CD14-positive monocyte (primary cell): ENCODE measurements at regions not wholly inside any gene's neighbourhood (a gene's known extent, or its start where the extent isn't known, plus 50 kb on each side); places are given as distances from the start of the nearest gene placed in this dataset.

Source experiments
- DNase-seq, 3 donors: peaks; one replicate each; pipeline ENCODE4 v3.0.0-alpha.2; 2011 to 2022
- H2AFZ ChIP-seq: 2 replicates; pipeline ENCODE4 v1.6.0; 2012; ENCODE audit warnings: mild to moderate bottlenecking, low read depth, low read length, inconsistent platforms; ENCODE audit not compliant: insufficient read depth, poor library complexity, severe bottlenecking
- H3K27ac ChIP-seq, 2 donors: 1 replicate in 1 of 2; 2 replicates in 1 of 2; pipeline ENCODE4 v1.5.1; 2012 to 2013; ENCODE audit warnings: low read length in 2 of 2, control low read depth in 1 of 2, inconsistent platforms in 1 of 2, low read depth in 1 of 2, mild to moderate bottlenecking in 1 of 2
- H3K27me3 ChIP-seq, 2 donors: one replicate each; pipeline versions ENCODE4 v1.6.0 to v1.6.1; 2011 to 2013; ENCODE audit warnings: low read length in 2 of 2; ENCODE audit not compliant: control insufficient read depth in 2 of 2, insufficient read depth in 2 of 2
- H3K36me3 ChIP-seq, 2 donors: replicated peaks in 1 of 2; 1 replicate in 1 of 2; 2 replicates in 1 of 2; pipeline versions ENCODE4 v1.5.1 to v1.6.1; 2012 to 2013; ENCODE audit warnings: low read length in 2 of 2, control low read depth in 1 of 2, inconsistent platforms in 1 of 2, mild to moderate bottlenecking in 1 of 2; ENCODE audit not compliant: insufficient read depth in 2 of 2, control insufficient read depth in 1 of 2
- H3K4me1 ChIP-seq, 2 donors: 1 replicate in 1 of 2; 2 replicates in 1 of 2; pipeline versions ENCODE4 v1.5.1 to v1.6.1; 2012 to 2013; ENCODE audit warnings: low read length in 2 of 2, control low read depth in 1 of 2, inconsistent platforms in 1 of 2, mild to moderate bottlenecking in 1 of 2, moderate library complexity in 1 of 2; ENCODE audit not compliant: insufficient read depth in 2 of 2, control insufficient read depth in 1 of 2
- H3K4me2 ChIP-seq: replicated peaks from 2 replicates; pipeline ENCODE3; 2012; ENCODE audit warnings: low read length, moderate library complexity, mild to moderate bottlenecking; ENCODE audit not compliant: poor library complexity, severe bottlenecking; ENCODE audit errors: extremely low read depth
- H3K4me3 ChIP-seq, 3 experiments: fragments of 200-600 bp in 1 of 3; sonication (generic) in 1 of 3; replicated peaks in 1 of 3; 1 replicate in 2 of 3; 2 replicates in 1 of 3; pipeline ENCODE4 v1.5.1; 2011 to 2013; ENCODE audit warnings: low read length in 3 of 3, mild to moderate bottlenecking in 3 of 3, control low read depth in 2 of 3, low read depth in 2 of 3, inconsistent platforms in 1 of 3, moderate library complexity in 1 of 3
- H3K79me2 ChIP-seq: 2 replicates; pipeline ENCODE4 v1.6.0; 2012; ENCODE audit warnings: mild to moderate bottlenecking, control low read depth, inconsistent platforms, low read length, moderate library complexity; ENCODE audit not compliant: insufficient read depth
- H3K9ac ChIP-seq: 2 replicates; pipeline ENCODE4 v1.6.0; 2017; ENCODE audit warnings: low read length, mild to moderate bottlenecking; ENCODE audit not compliant: insufficient read depth, poor library complexity, severe bottlenecking
- H3K9me3 ChIP-seq, 2 donors: replicated peaks in 1 of 2; 1 replicate in 1 of 2; 2 replicates in 1 of 2; pipeline versions ENCODE4 v1.5.1 to v1.6.1; 2012 to 2013; ENCODE audit warnings: low read length in 2 of 2, control low read depth in 1 of 2; ENCODE audit not compliant: control insufficient read depth in 1 of 2, insufficient read depth in 1 of 2
- H4K20me1 ChIP-seq: 2 replicates; pipeline ENCODE4 v1.6.0; 2012; ENCODE audit warnings: mild to moderate bottlenecking, low read length, control low read depth, moderate library complexity; ENCODE audit not compliant: insufficient read depth
- H3K27ac Mint-ChIP-seq, 7 donors: one replicate each; pipeline ENCODE4 v1.8.0; 2020; ENCODE audit warnings: mild to moderate bottlenecking in 7 of 7, mixed read lengths in 7 of 7, moderate library complexity in 6 of 7, inconsistent platforms in 2 of 7
- H3K27me3 Mint-ChIP-seq, 3 donors: one replicate each; pipeline ENCODE4 v1.8.0; 2021 to 2022; ENCODE audit warnings: low read depth in 3 of 3, mild to moderate bottlenecking in 3 of 3, mixed read lengths in 3 of 3, moderate library complexity in 3 of 3, inconsistent platforms in 1 of 3
- H3K36me3 Mint-ChIP-seq, 2 donors: one replicate each; pipeline ENCODE4 v1.8.0; 2020; ENCODE audit warnings: mixed read lengths in 2 of 2, inconsistent platforms in 1 of 2, mild to moderate bottlenecking in 1 of 2
- H3K4me1 Mint-ChIP-seq: one replicate; pipeline ENCODE4 v1.8.0; 2020; ENCODE audit warnings: mild to moderate bottlenecking, mixed read lengths
- H3K4me3 Mint-ChIP-seq, 2 donors: one replicate each; pipeline ENCODE4 v1.8.0; 2020; ENCODE audit warnings: mild to moderate bottlenecking in 2 of 2, mixed read lengths in 2 of 2, moderate library complexity in 1 of 2
- H3K9me3 Mint-ChIP-seq, 7 donors: one replicate each; pipeline ENCODE4 v1.8.0; 2020 to 2022; ENCODE audit warnings: mixed read lengths in 7 of 7, mild to moderate bottlenecking in 6 of 7, moderate library complexity in 6 of 7, inconsistent platforms in 2 of 7
- whole genome bisulfite sequencing: methylation state at CpG from one replicate; pipeline ENCODE4 v1.1.5; 2013; ENCODE audit warnings: missing lambda C conversion rate; ENCODE audit not compliant: insufficient coverage; 5-methylcytosine and 5-hydroxymethylcytosine counted together
- intact Hi-C, 2 donors: fragments of 100-400 bp; cut with micrococcal nuclease; formaldehyde crosslinking; loops; one replicate each; pipeline versions ENCODE4 v1.15.0 to v1.15.1; 2023
- TF ChIP-seq, protein P1 (sequence below): fragments of 200-600 bp; IDR thresholded peaks from one replicate; pipeline ENCODE4 v1.8.0; 2022; ENCODE audit warnings: antibody characterized with exemption, mild to moderate bottlenecking

DNA sequence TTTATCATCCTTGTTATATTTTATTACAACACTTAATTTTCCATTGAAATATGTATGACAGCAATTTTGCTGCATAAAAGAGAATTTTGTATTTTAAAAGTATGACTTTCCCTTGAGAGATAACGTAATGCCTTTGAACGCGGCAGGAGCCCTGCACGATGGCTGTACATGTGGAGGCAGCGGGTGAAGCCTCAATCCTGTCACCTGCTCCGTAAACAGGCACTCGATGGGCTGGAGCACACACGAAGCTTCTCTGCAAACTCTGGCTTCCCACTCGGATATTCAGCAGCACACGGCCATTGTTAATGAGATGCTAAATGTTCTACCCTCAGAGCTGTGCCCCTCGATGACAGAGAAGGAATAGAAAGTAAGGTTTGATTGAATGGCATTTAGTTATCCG, 184.4 kb downstream of the RTP5 start:
- Histone ChIP-seq H3K9ac (no peak overlapping the region), H3K4me2 (no peak overlapping the region), H3K36me3 (no peaks in the 10 kb centered on the region), H3K27me3 (peaks cover 3 to 7% of the 10 kb centered on the region in 2 donors), H3K79me2 (no peaks in the 10 kb centered on the region), H4K20me1 (no peaks in the 10 kb centered on the region), H2AFZ (no peak overlapping the region), H3K9me3 (no peaks in the 10 kb centered on the region), H3K27ac (no peak overlapping the region), H3K4me3 (no peak overlapping the region), H3K4me1 (no peaks in the 10 kb centered on the region)
- Mint-ChIP-seq H3K27ac (no peak overlapping the region), H3K36me3 (no peaks in the 10 kb centered on the region), H3K4me1 (no peaks in the 10 kb centered on the region), H3K9me3 (peaks cover 0 to 5% (median 0%) of the 10 kb centered on the region in 7 donors), H3K27me3 (peaks cover 35 to 55% (median 43%) of the 10 kb centered on the region in 3 donors), H3K4me3 (no peak overlapping the region)
- TF ChIP-seq, protein P1, sequence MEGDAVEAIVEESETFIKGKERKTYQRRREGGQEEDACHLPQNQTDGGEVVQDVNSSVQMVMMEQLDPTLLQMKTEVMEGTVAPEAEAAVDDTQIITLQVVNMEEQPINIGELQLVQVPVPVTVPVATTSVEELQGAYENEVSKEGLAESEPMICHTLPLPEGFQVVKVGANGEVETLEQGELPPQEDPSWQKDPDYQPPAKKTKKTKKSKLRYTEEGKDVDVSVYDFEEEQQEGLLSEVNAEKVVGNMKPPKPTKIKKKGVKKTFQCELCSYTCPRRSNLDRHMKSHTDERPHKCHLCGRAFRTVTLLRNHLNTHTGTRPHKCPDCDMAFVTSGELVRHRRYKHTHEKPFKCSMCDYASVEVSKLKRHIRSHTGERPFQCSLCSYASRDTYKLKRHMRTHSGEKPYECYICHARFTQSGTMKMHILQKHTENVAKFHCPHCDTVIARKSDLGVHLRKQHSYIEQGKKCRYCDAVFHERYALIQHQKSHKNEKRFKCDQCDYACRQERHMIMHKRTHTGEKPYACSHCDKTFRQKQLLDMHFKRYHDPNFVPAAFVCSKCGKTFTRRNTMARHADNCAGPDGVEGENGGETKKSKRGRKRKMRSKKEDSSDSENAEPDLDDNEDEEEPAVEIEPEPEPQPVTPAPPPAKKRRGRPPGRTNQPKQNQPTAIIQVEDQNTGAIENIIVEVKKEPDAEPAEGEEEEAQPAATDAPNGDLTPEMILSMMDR = no peak
- WGBS = 94% methylated on average over 9 of the region's 12 CpGs
- intact Hi-C loops = no loop called here
- DNase-seq = no peak

DNA sequence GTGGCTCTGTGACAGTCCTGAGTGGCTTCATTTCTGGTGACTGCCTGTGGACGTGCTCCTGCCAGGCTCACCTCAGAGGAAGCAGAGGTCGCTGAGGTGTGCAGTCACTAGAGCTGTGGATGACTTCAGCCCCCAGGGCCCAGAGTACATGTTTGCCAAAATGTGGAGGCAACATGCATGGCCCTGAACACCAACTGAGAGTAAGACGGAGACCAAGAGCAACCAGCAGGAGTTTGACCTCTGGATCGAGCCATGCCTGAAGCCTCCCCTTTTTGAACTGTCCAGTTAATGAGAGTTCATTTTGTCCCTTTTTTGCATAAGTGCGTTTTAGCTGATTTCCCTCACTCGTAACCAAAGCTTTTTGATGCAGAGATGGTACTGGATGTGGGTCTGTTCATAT, 184.9 kb downstream of the RTP5 start:
- Histone ChIP-seq H3K9me3 (no peaks in the 10 kb centered on the region), H4K20me1 (no peaks in the 10 kb centered on the region), H2AFZ (no peak overlapping the region), H3K4me3 (no peak overlapping the region), H3K9ac (no peak overlapping the region), H3K4me1 (no peaks in the 10 kb centered on the region), H3K79me2 (no peaks in the 10 kb centered on the region), H3K27me3 (peaks cover 2 to 7% of the 10 kb centered on the region in 2 donors), H3K4me2 (no peak overlapping the region), H3K36me3 (no peaks in the 10 kb centered on the region), H3K27ac (no peak overlapping the region)
- H3K27ac Mint-ChIP-seq = peak overlapping the region in 1 of 7 donors; percentile 2
- DNase-seq = no peak
- H3K4me1 Mint-ChIP-seq = no peaks in the 10 kb centered on the region
- H3K27me3 Mint-ChIP-seq = peaks cover 36 to 52% (median 44%) of the 10 kb centered on the region in 3 donors
- H3K4me3 Mint-ChIP-seq = no peak overlapping the region
- TF ChIP-seq, protein P1 = no peak
- no peaks in the 10 kb centered on the region for H3K36me3 Mint-ChIP-seq
- H3K9me3 Mint-ChIP-seq = peaks cover 0 to 2% (median 0%) of the 10 kb centered on the region in 7 donors
- 83% methylated on average over 4 of the region's 6 CpGs for WGBS
- intact Hi-C loops = no loop called here
